Pons (tissue), 1 donor: ENCODE measurements at regions not wholly inside any gene's neighbourhood (a gene's known extent, or its start where the extent isn't known, plus 50 kb on each side); places are given as distances from the start of the nearest gene placed in this dataset.

Experiments
- DNase-seq: peaks from one replicate; pipeline ENCODE4 v3.0.0-alpha.2; 2016; ENCODE audit warnings: low spot score

DNA sequence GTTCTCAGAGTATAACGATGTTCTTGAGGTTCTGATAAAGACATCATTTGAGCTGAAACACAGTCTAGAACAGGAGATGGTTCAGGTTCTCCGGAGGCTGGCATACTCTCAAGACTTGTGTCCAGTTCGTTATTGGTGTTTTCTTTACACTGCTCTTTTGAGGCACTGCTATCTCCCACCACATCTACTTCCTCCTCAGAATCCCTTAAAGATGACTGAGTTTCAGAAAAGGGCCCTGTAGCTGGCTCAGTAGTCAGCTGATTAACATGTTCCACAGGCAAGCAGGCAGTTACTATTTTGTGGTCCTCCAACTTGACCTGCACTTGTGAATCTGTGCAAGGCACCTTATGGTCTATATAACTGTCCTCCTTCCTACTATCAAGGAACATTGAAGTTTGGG is 50.2 kb downstream of the ZZZ3 start:
- no peak for DNase-seq

DNA sequence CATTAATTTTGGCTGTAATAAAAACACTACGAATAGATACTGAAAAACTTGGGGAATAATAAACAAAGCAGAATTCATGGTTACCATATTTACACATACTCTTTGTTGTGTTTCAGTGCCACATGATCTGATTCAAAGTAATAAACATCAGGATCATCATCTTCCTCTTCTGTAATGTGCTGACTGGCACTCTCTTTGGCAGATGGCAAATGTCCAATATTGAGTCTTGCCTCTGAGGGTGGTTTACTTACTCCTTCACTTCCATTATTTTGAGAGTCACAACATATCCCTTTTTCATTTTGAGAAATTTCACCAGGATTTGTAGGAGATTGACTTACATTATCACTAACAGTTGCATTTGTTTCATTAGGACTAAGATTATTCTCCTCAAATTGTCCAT is 50.7 kb downstream of the ZZZ3 start:
- peak; percentile 54 for DNase-seq

DNA sequence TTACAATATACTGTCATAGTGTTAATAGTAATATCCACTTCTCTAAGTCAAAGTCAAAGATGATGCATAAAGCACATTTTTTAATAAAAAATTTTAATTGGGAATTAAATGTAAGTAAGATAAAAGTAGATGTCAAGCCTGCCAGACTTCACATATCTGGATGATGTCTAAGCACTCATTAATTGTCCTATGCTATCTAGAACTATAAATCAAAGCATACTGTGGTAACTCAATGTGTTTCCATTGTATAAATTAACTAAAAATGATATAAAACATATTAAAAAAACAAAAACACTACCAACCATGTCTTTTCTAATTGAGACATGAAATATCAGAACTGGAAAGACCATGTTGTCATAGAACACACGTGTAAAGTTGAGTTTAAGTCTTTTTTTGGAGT is 51.2 kb downstream of the ZZZ3 start:
- DNase-seq: no peak

DNA sequence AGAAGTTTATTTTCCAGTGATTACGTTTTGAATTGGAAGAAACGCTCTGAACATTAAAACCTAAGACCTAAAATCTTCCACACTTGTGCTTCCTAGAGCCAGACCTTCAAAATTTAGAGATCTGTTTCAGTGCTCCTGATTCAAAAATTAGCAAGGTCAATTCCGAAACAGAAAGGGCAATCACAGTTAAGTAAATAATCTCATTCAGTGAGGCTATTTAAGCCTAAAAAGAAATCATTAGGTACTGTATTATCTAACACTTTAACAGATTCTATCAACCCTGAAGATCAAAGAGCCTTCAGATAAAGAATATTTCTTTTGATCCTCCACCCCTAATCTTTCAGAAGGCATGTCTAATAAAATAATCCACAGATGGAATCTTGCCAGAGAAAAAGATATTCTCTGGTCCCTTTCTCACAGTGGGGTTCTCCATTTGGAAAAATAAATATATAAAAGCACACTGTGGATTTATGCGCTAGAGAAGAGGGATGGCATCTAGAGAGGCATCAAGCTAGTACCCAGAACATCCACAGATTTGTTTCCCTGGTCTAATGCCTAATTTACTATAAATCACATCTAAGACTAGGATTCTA is 54.4 kb downstream of the ZZZ3 start:
- no peak for DNase-seq

DNA sequence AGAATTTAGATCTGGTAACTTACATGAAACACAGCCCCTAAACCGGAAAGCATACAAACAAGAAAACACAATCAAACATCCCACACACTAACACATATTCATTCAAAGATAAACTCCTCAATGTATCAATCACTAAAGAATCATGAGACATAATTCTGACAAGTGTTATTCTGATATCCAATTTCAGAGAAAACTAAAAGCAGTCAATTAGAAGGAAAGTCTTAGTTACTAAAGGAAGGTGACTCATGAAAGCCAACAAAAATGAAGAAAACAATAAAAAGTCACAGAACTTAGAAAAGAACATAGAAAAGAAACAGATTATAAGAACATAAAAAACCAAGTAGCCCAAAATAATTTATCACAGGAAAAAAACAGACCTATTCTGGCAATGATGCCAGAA is 57.2 kb downstream of the ZZZ3 start:
- no peak for DNase-seq

DNA sequence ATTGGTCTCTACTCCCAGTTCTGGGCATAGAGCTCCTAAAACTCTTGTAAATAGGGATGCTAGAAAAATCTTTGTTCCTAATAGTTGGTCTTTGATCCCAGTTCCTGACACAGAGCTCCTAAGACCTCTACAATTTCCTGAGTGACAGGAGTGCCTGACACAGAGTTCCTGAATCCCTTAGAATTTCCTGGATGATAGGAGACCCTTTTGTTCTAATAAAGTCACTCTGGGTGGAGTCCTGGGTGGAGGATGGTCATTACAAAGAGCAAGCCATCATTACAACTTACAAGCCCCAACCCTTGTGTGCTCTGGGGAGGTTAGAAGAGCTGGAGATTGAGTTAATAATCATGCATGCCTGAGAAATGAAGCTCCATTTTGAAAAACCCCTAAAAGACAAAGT is 58.4 kb downstream of the ZZZ3 start:
- DNase-seq: no peak

DNA sequence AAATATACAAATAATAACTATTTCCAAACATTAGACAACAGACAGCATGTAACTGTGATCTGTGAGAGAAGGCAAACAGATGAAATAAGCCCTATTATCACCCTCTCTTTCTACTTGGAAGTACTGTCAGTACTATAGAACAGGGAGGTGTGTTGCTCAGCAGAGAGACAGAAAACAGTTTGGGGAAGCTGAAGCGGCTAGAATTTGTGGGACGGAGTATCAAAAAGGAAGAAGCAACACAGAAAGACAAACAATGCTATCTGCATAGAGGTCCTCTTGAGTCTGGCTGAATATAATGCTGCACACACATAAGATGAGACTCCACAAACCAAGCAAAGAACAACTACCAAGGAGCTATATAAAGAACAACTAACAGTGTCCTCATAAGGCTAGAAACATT is 59.4 kb downstream of the ZZZ3 start:
- DNase-seq: peak; percentile 35

DNA sequence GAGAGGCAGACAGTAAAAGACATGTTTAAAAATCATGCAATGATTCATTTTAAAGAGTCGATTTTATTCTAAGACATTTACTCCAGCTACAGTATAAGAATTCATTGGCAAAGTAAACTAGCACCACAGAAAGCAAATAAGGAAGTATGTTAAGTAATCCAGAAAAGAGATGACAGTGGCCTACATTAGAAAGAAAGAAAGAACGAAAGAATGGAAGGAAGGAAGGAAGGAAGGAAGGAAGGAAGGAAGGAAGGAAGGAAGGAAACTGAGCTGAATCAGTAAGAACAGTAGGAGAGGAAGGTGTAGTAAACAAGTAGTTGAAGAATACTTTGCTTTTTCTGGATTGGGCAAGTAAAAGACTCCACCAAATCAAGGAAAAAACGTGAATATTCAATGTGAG is 62.2 kb downstream of the ZZZ3 start:
- DNase-seq: no peak

DNA sequence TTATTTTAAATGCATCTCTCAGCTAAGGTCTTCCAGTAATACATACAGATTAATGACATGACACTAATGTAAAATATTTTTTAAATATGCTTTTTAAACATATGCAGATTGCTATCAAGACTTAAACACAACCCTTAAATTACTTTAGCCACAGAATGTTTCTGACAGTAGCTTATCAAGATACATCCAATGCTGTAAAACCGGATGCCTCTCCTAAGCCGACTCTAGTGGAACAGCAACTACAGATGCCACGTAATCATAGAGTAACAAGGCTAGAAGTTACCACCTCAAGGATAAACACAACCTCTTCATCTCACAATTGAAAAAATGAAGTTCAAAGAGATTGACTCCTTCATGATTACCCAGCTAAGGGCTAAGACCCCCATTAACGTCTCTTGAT is 68.4 kb downstream of the ZZZ3 start:
- DNase-seq: no peak
